HG03103 (cell line): ENCODE measurements at regions not wholly inside any gene's neighbourhood (a gene's known extent, or its start where the extent isn't known, plus 50 kb on each side); places are given as distances from the start of the nearest gene placed in this dataset.

ENCODE experiments used
- ATAC-seq: cut with Tn5 transposase; IDR thresholded peaks from one replicate; pipeline ENCODE4 v1.9.1; 2021; ENCODE audit warnings: low read depth; ENCODE audit not compliant: unreplicated experiment

DNA sequence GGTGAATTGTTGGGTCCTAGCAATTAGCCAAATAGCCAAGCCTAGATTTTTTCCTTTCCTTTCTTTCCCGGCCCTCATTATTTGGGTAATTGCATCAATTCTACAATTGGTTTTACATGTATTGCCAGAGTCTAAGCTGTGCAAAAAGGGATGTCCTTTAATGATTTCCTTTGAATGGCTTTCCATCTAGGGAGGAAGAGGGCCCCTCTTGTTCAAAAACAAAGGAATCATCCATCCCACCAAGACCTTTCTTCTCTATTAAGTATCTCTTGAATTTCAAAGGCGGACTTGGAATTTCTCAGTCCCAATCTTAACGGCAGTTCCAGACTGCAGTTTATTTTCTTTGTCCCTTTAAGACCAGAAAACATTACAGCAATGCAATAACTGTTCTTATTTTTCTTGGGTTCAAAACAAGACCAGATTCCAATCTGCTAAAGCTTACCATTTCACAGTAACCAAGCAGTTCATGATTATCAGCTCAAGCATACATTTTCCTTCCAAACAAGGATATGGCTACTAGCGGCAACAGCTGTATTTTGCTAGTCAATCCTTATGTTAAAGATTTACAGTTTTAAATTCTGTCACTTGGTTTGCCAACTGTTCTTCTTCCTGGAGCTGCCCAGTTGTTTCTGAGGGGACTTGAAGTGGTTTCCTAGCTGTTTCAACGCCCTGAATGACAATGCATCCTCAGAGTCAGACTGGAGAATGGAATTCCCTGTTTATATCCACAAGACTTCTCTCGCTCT lies 91.4 kb upstream of the LRIG1 start:
- ATAC-seq = no peak

DNA sequence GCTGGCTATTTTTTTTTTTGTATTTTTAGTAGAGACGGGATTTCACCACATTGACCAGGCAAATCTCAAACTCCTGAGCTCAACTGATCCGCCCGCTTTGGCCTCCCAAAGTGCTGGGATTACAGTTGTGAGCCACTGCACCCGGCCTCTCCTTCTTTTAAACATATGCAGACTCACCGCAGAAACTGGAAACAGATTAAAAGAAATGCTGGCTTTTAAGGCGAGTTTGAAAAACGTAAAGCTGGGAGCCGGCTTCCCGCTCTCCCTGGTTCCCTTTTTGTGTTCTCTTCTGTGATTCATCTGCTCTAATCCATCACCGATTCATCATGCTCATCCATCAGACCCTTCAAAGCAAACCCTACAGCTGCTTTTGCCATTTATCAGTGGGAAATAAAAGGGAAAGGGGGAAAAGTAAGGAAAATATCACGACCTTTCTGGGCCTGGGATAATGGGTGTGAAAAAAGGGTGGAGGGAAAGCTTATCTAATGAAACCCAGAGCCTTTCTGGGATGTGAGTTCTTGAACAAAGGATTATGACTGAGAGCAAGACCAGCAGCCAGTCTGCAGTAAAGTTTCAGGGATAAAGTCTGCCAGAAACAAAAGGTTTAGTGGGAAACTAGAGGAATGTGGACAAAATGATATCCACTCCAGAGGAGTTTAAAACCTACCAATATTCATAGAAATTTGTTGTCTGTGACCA lies 92.3 kb upstream of the LRIG1 start:
- no peak for ATAC-seq

DNA sequence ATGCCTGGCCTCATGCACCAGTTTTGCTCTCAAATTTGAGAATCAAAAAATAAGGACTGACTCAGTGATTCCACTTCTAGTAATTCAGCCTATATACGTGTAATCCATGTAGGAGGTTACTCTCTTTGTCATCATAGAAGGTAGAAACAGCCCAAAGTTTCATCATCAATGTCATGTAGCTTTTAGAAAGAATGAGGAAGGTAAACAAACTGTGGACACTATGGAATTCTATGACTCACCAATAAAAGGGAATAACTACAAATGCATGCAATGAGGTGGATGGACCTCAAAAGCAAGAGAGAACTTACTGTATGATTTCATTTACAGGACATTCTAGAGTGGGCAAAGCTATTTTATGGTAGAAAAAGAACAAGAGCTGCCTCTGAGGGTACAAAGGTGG lies 93.2 kb upstream of the LRIG1 start:
- no peak for ATAC-seq

DNA sequence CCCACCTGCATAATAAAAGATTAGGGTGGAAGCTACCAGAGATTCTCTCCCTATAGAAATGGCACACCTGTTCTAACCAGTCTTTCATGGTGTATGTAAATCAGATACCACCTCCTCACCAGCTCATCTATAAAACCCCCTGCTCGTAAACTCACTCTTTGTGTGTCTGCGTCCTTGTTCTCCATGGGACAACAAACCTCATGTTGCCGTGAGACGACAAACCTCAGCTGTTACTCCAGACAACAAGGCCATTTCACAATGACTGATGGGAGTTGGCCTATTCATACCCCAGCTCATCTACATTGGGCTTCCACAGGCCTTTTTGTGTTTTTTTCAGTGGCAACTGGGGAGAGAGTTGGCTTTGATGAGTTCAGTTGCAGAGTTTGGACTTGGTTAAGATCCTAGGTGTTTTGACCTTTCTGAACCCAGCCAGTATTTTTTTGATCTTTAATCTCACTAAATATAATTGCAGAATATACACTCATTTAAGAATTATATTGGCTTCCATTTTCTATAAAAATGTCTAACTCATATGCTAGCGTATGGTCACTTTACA lies 96.6 kb upstream of the LRIG1 start:
- no peak for ATAC-seq

DNA sequence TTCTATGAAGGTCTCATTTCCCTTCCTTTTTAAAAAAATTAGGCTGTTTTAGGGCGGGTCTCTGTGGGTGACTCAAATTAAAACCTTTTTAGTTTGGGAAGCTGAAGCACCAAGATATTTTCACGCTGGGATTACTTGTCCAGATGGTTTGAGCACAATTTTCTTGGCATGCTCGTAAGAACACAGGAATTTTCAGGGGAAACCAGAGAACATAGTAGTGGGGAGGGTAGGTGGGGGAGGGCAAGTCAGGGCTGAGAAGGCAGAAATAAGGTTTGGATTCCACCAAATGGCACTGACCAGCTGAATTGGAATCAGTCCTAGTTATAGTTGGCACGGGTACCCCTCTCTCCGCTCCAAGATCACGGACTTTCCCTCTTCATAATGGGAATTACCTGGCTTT lies 97.3 kb upstream of the LRIG1 start:
- ATAC-seq = no peak

DNA sequence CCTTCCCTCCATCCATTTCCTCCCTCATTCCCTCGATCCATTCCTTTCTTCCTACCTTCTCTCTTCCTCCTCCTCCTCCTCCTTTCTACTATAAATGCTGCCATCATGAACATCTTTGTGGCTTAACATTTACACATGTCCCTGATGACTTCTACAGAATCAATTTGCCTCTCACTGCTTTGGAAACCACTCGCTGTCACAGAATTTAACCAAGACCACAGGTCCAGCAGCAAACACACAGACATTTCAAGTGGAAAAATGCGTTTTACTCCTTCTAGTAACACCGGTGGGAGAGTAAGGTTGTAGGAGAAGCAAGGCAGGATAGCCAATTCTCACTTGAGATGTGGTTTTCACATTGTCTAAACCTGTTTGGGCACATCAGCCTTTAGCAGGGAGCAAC lies 101.4 kb upstream of the LRIG1 start:
- ATAC-seq = no peak

DNA sequence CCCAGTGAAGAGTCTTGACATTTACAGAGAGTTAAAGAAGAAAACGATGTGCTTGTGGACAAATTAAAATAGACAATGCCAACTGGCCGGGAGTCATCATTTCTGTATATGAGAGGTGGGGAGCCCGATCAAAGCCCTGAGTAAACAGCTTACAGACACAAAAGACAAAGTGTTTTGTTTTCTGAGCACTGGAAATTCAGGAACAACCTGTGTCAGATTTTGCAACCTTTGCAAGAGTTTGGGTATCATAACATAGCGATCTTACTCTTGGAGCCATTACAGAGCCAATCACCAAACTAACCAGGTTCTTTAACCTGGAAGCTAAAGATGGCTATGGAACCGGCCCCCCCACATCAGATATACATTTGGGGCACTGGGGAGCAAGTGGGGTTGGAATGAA lies 101.9 kb upstream of the LRIG1 start:
- no peak for ATAC-seq

DNA sequence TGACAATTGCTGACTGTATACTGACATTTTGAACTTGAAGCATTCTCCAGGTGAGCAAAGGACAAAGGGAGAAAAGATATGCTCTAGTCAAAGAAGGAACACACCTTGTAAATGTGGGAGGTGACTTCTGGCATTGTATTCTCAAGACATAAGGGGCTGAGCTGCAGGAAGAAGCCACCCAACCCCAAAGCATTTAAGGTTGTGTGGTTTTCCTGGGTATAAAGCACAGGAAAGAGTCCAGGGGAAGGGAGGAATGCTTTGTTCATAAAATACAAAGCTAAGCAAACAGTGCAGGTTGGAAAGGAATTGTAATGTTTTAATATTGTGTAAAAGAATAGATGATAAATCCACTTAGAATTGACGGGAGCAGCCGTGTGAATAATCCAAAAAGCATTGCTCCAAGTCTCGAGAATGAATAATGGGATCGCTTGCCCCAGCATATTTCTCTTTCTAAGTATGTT lies 102.4 kb upstream of the LRIG1 start:
- ATAC-seq = no peak

DNA sequence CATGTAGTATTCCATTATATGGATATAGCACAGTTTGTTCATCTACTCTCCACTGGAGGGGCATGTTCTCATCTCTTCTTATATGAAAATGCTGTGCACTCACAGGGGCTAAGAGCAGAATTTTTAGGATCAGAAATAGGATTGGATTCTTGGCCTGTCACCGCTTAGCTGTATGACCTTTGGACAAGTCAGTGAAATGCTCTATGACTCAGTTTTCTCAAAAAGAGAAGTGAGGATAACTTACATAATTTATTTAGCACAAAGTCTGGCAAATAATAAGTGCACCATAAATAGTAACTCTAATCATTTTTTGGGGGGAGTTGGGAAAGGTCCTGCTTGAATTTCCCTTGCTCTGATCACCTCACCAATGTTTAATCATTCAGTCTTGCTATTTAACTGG lies 103.7 kb upstream of the LRIG1 start:
- ATAC-seq = no peak

DNA sequence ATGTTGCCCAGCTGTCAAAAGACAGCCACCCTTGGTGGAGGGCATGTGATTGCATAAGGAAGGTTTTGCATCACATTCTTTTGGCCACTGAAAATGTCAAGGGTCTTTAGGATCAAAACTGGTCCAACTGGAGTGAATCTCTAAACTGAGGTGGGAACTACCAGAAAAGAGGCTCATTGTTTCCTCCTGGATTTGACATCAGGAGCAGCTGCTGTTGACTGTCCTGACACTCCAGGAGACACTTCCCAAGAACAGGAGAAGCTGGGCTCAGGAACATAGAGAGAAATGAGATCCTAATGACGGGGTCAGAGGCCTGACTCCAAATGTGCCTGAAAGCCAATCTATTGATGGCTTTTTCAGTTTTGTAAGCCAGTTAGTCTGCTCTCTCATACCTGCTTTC lies 105.3 kb upstream of the LRIG1 start:
- ATAC-seq = no peak

DNA sequence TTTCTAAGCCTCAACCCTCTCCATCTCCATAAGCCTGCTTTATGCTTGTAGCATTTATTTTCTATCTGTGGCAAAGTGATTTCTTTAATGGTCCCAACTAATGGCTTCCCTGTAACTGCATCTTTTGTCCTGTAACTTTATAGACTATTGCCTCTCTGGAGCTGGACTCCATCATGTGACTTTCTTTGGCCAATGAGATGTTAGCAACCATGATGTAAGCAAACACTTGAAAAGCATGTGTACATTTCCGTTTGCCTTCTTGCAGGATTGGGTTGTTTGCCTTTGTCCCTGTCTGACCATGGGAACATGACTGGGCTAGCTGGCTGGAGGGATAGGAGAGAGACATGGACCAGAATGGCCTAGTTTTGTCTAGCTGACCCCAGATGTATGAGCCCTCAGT lies 106.0 kb upstream of the LRIG1 start:
- no peak for ATAC-seq

DNA sequence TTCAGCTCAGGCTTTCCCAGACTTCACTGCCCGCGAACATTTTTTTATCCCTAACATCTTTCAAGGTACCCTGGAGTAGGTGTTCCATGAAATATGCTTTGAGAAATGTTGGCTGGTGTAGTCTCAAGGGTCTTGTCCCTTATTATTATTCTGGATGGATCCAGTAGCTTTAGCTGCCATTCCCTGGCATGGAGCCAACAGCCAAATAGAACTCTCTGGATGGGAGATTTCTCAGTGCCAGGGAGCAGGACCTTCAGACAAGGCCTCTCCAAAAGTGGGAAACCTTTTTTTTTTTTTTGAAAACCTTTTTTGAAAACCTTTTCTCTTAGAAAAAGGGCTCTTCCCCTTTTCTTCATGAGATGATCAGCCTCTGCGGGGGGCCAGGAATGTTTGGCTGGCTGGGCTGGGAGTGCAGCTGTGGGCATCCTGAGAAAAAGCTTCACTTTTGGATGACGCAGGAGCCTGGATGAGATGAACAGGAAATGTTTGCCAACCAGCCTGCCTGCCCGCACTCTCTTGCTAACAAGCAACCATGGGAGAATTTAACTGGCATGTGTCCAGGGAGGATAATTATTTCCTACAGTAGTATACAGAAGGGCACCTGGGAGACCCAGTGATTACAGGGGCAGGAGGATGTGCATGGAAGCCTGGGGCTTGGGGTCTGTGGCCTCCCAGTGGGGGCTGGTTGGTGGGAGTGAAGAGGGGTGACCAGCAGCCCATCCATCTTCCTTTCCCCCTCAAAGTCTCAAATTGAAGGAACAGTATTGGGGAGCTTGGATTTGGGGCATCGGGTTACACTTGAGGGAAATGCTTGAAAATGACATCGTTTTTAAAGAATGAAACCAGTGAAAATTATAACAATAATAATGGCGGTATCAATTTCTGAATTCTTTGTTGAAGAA lies 109.1 kb upstream of the LRIG1 start:
- no peak for ATAC-seq

DNA sequence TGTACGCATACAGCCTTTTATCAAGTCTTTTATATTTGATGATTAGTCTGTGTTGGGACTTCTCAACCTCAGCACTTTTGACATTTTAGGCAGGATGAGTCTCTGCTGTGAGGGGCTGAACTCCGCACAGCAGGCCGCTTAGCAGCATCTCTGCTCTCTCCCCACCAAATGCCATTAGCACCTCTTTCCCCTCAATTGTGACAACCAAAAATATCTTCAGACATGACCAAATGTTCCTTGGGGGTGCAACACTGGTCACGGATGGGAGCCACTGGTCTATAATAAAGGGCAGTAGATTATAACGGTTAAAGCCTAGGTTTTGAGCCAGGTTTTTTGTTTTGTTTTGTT lies 109.7 kb upstream of the LRIG1 start:
- ATAC-seq = no peak

DNA sequence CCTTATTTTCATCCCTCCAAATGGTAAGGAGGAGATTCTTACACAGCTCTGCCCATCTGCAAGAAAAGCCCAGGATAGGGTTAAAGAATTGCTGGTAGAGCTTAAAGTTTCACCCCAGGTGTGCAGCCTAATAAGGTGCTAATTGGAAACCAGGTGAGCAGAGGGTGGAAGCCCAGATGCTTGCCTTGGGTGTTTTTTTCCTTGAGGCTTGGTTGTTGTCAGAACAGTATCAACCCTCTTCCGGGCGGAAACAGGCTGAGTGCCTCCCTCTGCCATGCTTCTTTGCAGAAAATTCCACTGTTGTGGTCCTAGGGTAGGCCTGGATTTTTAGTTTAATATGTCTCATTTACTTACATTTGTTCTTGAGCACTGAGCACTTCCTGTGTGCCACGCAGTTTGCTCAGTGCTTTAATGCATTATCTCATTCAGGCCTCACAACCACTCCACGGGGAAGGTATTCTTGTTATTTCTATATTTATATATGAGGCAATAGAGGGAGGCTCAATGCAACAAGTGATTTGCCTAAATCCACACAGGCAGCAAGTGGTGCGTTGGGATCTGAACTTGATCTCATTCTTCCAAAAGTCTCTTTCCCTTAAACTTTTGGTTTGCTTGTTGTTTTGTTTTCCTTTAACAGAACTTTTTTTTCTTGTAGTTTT lies 115.0 kb upstream of the LRIG1 start:
- ATAC-seq = no peak

DNA sequence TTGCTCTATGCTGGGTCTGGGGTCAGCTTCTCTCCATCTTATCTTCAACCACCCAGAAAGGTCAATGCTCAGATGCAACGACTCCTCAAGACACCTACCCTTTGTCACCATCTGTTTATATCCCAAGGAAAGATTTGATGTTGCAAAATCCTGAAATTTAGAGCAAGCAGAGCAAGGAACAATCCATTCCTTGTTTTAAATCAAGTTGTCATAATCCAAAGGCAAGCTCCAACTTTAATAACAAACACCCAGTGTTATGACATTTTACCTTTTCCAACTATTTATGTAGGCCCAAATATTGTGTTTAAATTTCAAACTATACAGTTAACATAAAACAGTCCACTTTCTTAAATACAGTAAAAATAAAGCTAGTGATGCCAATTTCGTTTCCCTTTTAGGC lies 116.5 kb upstream of the LRIG1 start:
- no peak for ATAC-seq

DNA sequence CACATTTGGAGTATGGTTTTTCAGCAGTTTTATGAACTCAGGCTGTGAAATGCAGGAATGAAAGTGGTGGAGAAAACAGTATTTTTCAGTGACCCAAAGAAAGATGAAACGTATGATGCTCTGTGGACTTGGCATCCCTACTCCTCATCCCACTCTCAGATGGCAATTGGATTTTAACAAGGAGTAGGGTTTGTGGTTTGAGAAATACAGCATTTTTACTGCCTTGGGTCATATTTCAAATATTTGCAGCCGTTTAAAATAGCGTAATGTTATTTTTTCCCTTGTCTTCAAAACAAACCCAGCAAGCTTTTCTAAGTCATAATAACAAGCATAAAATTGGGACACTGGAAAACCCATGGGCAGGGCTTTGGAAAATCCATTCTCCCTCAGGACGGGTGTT lies 117.2 kb upstream of the LRIG1 start:
- ATAC-seq = no peak

DNA sequence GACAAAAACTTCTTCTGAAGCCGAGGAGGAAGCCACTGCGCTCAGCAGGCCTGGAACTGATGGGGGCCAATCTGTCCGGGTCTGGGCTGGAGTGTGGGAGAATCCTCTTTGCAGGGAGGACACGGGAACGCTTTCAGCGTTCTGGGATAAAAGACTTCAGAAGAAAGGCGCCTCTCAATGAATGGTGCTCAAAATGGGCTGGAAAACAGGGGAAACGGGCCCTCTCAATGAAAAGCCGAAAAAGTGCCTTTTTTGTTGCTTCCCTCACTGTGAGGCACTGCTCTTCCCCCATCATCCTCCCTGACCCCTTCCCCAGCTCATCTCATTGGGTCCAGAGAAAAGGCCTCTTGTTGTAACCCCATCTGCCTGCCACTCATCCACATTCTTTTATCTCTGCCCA lies 119.5 kb upstream of the LRIG1 start:
- ATAC-seq = no peak

DNA sequence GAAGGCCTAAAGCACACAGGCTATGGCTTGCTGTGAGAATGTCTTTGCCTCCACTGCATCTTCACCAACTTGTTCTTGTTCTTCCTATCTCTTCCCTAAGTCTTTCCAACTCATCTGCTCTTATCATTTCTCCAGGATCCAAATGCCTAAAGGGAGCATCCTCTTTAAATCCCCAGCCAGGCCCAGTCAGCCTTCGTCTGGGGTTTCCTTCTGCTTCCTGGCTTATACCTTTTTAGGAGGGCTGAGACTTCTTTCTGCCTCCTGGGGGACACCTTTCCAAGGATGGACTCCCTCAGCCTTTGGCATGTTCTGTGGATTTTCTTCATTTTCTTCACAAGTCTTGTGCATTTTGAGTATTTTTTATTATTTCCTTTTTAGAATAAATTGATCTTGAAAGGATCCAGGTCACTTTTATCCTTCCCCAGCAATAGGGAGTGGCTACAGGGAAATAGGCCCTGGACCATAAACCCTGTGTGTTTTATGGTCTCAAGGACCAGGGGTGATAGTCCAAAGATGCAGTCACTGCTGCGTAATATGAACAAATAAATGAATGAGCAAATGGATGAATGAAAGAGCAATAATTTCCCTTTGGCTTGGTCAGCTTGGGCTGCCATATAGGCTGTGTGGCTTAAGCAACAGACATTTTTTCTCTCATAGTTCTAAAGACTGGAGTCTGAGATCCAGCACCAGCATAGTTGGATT lies 122.1 kb upstream of the LRIG1 start:
- no peak for ATAC-seq

DNA sequence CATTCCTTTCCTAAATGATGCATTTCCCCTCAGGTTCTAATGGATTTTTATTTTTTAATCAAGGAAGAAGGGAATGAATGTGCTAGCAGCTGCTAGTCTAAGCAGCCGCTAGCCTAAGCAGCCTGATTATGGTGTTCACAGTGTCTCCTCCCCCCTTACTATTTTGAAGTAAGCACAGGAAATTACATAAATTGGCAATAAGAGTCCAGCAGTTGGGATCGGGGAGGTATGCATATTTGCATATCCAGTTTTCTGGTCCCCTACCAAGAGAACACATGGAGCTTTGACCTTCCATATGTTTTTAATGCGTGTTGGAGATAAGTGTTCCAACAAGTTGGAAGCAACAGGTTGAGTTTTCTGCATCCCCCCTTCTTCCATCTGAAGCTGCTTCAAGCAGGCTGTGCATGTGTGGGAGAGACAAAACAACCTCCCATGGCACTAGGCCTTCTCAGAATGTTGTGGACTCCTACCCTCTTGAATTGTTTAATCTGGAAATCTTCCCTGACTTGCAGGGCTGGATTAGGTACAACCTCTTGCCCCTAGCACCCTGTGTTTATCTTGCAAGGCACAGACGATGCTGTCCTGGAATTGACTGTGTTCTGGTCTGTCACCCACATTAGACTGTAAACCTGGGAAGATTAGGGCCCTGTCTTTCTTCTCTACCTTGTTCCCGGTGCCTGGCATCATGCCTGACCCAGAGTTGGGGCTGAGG lies 124.8 kb upstream of the LRIG1 start:
- ATAC-seq = no peak
